ENCODE measurements at regions not wholly inside any gene's neighbourhood (a gene's known extent, or its start where the extent isn't known, plus 50 kb on each side); places are given as distances from the start of the nearest gene placed in this dataset.
"Not testable (repeated sequence)": the region's sequence is repeated elsewhere in the genome, so short reads cannot be mapped to it uniquely, and the experiment has no call there.

DNA sequence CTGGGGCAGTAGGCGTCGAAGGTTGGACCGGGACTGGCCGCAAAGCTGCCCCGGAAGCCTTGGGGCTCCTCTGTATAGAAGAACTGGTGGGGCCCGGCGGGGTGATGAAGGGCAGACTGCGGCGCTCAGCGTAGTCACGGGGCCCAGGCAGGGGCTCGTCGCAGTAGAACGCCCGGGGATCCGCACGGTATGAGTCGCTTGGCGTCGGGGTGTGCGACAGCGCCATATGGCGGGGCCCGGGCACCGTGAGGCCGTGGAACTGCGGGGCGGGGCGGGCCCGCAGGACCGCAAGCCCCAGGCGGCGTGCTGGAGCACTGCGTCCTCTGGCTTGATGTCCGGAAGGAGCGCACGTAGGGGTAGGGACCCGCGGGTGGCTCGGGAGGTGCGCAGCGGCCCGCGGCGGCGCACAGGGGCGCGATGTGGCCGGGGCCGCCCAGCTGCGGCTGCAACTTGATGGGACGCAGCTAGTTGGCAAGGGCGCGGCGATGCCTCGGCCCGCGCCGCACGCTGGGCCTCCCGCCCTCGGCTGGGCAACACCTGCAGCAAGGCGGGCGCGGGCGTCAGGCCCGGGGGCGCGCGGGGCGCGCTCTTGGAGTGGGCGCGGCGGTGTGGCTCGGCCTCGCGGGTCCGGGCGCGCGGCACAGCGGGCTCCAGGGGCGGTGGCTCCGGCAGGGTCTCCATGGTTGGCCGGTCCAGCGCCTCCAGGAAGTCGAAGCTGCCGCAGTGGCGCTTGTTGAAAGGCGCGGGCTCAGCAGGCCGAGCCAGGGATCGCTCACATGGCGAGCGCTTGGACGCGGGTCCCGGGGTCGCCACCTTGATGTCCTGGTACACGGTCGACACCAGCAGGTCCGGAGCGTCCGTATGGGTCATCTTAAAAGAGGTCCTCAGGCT, 251.4 kb downstream of the ANKRD30B start:
- H3K4me3 Mint-ChIP-seq = no peak overlapping the region
- TF ChIP-seq, protein P1, sequence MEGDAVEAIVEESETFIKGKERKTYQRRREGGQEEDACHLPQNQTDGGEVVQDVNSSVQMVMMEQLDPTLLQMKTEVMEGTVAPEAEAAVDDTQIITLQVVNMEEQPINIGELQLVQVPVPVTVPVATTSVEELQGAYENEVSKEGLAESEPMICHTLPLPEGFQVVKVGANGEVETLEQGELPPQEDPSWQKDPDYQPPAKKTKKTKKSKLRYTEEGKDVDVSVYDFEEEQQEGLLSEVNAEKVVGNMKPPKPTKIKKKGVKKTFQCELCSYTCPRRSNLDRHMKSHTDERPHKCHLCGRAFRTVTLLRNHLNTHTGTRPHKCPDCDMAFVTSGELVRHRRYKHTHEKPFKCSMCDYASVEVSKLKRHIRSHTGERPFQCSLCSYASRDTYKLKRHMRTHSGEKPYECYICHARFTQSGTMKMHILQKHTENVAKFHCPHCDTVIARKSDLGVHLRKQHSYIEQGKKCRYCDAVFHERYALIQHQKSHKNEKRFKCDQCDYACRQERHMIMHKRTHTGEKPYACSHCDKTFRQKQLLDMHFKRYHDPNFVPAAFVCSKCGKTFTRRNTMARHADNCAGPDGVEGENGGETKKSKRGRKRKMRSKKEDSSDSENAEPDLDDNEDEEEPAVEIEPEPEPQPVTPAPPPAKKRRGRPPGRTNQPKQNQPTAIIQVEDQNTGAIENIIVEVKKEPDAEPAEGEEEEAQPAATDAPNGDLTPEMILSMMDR (IDR thresholded peaks at IDR 0.05) = no peak
- no peaks in the 10 kb centered on the region for H3K36me3 Mint-ChIP-seq (ENCODE audit: low read depth)
- H3K27me3 Mint-ChIP-seq (ENCODE audit: low read depth, poor library complexity) = no peaks in the 10 kb centered on the region
- no peak overlapping the region for H3K27ac Mint-ChIP-seq
- peaks cover 47% of the 10 kb centered on the region for H3K9me3 Mint-ChIP-seq
- no peak for DNase-seq
- H3K4me1 Mint-ChIP-seq = no peaks in the 10 kb centered on the region

- H3K4me3 Mint-ChIP-seq; H3K36me3 Mint-ChIP-seq (ENCODE audit: low read depth); H3K4me1 Mint-ChIP-seq; DNase-seq; H3K27ac Mint-ChIP-seq; H3K27me3 Mint-ChIP-seq (ENCODE audit: low read depth, poor library complexity): not testable (repeated sequence)
- peaks cover 43% of the 10 kb centered on the region for H3K9me3 Mint-ChIP-seq
Observed at GRCh38 chr18:15000119-15001037, 252.4 kb downstream of the ANKRD30B start.

- not testable (repeated sequence) for DNase-seq; H3K4me1 Mint-ChIP-seq; H3K27me3 Mint-ChIP-seq (ENCODE audit: low read depth, poor library complexity); H3K36me3 Mint-ChIP-seq (ENCODE audit: low read depth); H3K4me3 Mint-ChIP-seq; H3K27ac Mint-ChIP-seq
- H3K9me3 Mint-ChIP-seq = peaks cover 43% of the 10 kb centered on the region
Observed at GRCh38 chr18:15001038-15001794, 253.2 kb downstream of the ANKRD30B start.

DNA sequence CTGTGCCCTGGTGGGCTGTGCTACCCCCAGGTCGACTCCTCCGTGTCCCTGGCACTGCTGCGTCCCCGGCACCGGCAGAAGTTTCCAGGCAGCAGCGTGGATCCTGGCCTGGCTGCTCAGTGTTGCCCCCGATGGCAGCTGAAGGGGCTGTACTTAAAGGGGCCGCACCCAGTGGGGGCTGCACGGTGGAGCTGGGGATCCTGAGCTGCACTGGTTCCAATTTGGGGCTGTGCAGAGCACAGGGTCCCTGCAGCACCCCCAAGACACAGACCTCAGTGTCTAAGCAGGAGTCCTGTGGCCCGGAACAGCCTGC, 253.8 kb downstream of the ANKRD30B start:
- not testable (repeated sequence) for DNase-seq; H3K27ac Mint-ChIP-seq; H3K4me3 Mint-ChIP-seq; H3K27me3 Mint-ChIP-seq (ENCODE audit: low read depth, poor library complexity); H3K4me1 Mint-ChIP-seq; H3K36me3 Mint-ChIP-seq (ENCODE audit: low read depth)
- peaks cover 43% of the 10 kb centered on the region for H3K9me3 Mint-ChIP-seq

DNA sequence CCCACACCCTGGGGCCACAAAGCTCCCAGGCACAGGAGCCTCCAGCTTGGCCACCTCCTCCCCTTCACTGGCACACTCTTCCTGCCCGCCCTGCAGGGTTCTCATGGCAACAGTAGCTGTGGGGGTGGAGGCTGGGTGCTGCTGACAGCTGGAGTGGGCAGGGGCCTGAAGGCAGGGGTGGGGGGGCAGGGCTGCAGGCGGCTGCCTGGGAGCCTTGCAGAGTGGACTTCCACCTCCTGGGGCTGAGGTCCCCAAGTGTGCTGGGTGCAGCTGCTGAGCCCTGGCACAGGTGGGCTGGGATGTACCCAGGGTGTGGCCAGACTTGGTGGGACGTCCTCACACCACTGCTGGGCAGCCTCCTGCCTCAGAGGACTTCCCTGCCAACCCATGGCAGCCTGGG, 254.8 kb downstream of the ANKRD30B start:
- H3K36me3 Mint-ChIP-seq (ENCODE audit: low read depth); H3K4me3 Mint-ChIP-seq; DNase-seq; H3K27me3 Mint-ChIP-seq (ENCODE audit: low read depth, poor library complexity); H3K27ac Mint-ChIP-seq; H3K4me1 Mint-ChIP-seq: not testable (repeated sequence)
- H3K9me3 Mint-ChIP-seq = peaks cover 42% of the 10 kb centered on the region

DNA sequence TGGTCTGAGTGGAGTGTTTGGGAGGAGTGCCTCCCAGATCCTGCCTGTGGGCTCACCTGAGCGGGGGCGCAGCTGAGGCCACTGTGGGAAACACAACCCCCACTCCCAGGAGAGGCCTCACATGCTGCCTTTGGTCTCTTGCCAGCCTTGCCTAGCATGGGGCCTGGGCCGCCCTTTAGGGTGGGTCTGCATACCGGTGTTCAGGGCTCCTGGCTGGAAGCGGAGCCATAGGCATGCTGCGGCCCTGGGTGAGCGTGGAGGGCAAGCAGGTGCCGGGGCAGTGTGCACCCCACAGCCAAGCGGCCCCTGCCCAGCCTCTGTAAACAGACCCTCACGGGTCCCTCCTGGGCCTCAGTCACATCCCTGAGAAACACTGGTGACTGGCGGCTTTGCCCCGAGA, 255.3 kb downstream of the ANKRD30B start:
- not testable (repeated sequence) for DNase-seq; H3K27ac Mint-ChIP-seq; H3K4me3 Mint-ChIP-seq; H3K4me1 Mint-ChIP-seq; H3K27me3 Mint-ChIP-seq (ENCODE audit: low read depth, poor library complexity); H3K36me3 Mint-ChIP-seq (ENCODE audit: low read depth)
- H3K9me3 Mint-ChIP-seq = peaks cover 46% of the 10 kb centered on the region

GRCh38 chr18:15003636-15004269, 255.8 kb downstream of the ANKRD30B start:
- not testable (repeated sequence) for H3K27me3 Mint-ChIP-seq (ENCODE audit: low read depth, poor library complexity); H3K27ac Mint-ChIP-seq; DNase-seq; H3K4me3 Mint-ChIP-seq; H3K36me3 Mint-ChIP-seq (ENCODE audit: low read depth); H3K4me1 Mint-ChIP-seq
- H3K9me3 Mint-ChIP-seq = peaks cover 47% of the 10 kb centered on the region

- DNase-seq; H3K36me3 Mint-ChIP-seq (ENCODE audit: low read depth); H3K27ac Mint-ChIP-seq; H3K4me1 Mint-ChIP-seq; H3K27me3 Mint-ChIP-seq (ENCODE audit: low read depth, poor library complexity); H3K4me3 Mint-ChIP-seq: not testable (repeated sequence)
- H3K9me3 Mint-ChIP-seq = peaks cover 51% of the 10 kb centered on the region
Observed at GRCh38 chr18:15004270-15004973, 256.4 kb downstream of the ANKRD30B start.
